Hepatocyte (in vitro differentiated cells): ENCODE measurements at regions not wholly inside any gene's neighbourhood (a gene's known extent, or its start where the extent isn't known, plus 50 kb on each side); places are given as distances from the start of the nearest gene placed in this dataset.
A peak's percentile ranks its signal among the peaks of the same experiment; 100 is the strongest.

Experiments used
- DNase-seq: peaks from one replicate; pipeline ENCODE4 v3.0.0-alpha.2; 2016; ENCODE audit warnings: low spot score
- H2AFZ ChIP-seq: fragments of 200-600 bp; sonication (generic); 2 replicates; pipeline ENCODE4 v1.6.0; 2016; ENCODE audit warnings: antibody characterized with exemption, mild to moderate bottlenecking
- H3K27ac ChIP-seq: fragments of 200-600 bp; sonication (generic); 2 replicates; pipeline ENCODE4 v1.5.1; 2016; ENCODE audit warnings: mild to moderate bottlenecking
- H3K27me3 ChIP-seq: fragments of 200-600 bp; sonication (generic); 2 replicates; pipeline ENCODE4 v1.6.1; 2016
- H3K36me3 ChIP-seq: fragments of 200-600 bp; sonication (generic); replicated peaks from 2 replicates; pipeline ENCODE4 v1.5.1; 2016; ENCODE audit warnings: low read depth; ENCODE audit not compliant: insufficient read depth
- H3K4me1 ChIP-seq: fragments of 200-600 bp; sonication (generic); 2 replicates; pipeline ENCODE4 v1.5.1; 2016; ENCODE audit warnings: mild to moderate bottlenecking, moderate library complexity; ENCODE audit not compliant: insufficient read depth
- H3K4me2 ChIP-seq: fragments of 200-600 bp; sonication (generic); 2 replicates; pipeline ENCODE4 v1.6.0; 2016
- H3K4me3 ChIP-seq: fragments of 200-600 bp; sonication (generic); 2 replicates; pipeline ENCODE4 v1.5.1; 2016; ENCODE audit warnings: mild to moderate bottlenecking
- H3K79me2 ChIP-seq: fragments of 200-600 bp; sonication (generic); 2 replicates; pipeline ENCODE4 v1.6.0; 2017; ENCODE audit warnings: mild to moderate bottlenecking
- H3K9me2 ChIP-seq: fragments of 200-600 bp; sonication (generic); replicated peaks from 2 replicates; pipeline ENCODE4 v1.6.0; 2017; ENCODE audit warnings: mild to moderate bottlenecking; ENCODE audit not compliant: insufficient read depth
- H3K9me3 ChIP-seq: fragments of 200-600 bp; sonication (generic); 2 replicates; pipeline ENCODE4 v1.5.1; 2016; ENCODE audit warnings: low read depth, mild to moderate bottlenecking
- H4K20me1 ChIP-seq: fragments of 200-600 bp; sonication (generic); 2 replicates; pipeline ENCODE4 v1.6.0; 2016; ENCODE audit warnings: mild to moderate bottlenecking; ENCODE audit not compliant: insufficient read depth, poor library complexity, severe bottlenecking
- EZH2 ChIP-seq: fragments of 200-600 bp; sonication (generic); IDR thresholded peaks from 2 replicates; pipeline ENCODE4 v1.6.1; 2016; ENCODE audit warnings: antibody characterized with exemption, mild to moderate bottlenecking, borderline replicate concordance
- EZH2phosphoT487 ChIP-seq: fragments of 200-600 bp; sonication (generic); IDR thresholded peaks from one replicate; pipeline ENCODE4 v1.6.1; 2018; ENCODE audit warnings: antibody characterized with exemption, mild to moderate bottlenecking, low read depth, moderate library complexity; ENCODE audit not compliant: unreplicated experiment, severe bottlenecking
- WGBS: methylation state at CpG from one replicate; pipeline ENCODE4 v1.1.6; 2016; ENCODE audit warnings: low lambda C conversion rate; ENCODE audit errors: missing lambda C conversion rate; 5-methylcytosine and 5-hydroxymethylcytosine counted together
- TF ChIP-seq, protein P1 (sequence below): fragments of 200-600 bp; sonication (generic); IDR thresholded peaks from 2 replicates; pipeline ENCODE4 v1.5.1; 2016; ENCODE audit warnings: antibody characterized with exemption, mild to moderate bottlenecking; ENCODE audit not compliant: poor library complexity

DNA sequence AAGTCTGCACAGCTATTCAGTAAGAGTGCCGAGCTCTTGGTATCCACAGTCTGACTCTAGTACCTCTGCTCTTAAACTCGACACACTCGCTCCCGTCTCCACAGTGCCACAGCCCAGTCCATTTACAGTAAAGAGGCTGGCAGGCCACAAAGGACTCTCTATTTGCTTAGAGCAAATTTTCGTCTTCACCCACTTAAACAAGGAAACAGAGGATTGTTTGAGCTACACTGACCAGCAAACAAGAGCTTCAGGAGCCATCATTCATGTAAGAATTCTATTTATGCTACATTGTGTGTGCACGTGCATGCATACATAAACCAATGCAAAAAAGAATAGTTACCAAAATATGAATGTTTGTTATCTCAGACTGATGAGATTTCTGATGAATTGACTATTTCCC is 290.2 kb downstream of the USP46 start:
- no peak overlapping the region for H3K4me3 ChIP-seq
- no peak for DNase-seq
- no peaks in the 10 kb centered on the region for H3K9me2 ChIP-seq
- TF ChIP-seq, protein P1, sequence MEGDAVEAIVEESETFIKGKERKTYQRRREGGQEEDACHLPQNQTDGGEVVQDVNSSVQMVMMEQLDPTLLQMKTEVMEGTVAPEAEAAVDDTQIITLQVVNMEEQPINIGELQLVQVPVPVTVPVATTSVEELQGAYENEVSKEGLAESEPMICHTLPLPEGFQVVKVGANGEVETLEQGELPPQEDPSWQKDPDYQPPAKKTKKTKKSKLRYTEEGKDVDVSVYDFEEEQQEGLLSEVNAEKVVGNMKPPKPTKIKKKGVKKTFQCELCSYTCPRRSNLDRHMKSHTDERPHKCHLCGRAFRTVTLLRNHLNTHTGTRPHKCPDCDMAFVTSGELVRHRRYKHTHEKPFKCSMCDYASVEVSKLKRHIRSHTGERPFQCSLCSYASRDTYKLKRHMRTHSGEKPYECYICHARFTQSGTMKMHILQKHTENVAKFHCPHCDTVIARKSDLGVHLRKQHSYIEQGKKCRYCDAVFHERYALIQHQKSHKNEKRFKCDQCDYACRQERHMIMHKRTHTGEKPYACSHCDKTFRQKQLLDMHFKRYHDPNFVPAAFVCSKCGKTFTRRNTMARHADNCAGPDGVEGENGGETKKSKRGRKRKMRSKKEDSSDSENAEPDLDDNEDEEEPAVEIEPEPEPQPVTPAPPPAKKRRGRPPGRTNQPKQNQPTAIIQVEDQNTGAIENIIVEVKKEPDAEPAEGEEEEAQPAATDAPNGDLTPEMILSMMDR = no peak
- TF ChIP-seq EZH2phosphoT487 = no peak
- TF ChIP-seq EZH2 = no peak
- 64% methylated on average over 6 of the region's 6 CpGs for WGBS
- no peaks in the 10 kb centered on the region for H3K27me3 ChIP-seq
- no peak overlapping the region for H2AFZ ChIP-seq
- H3K36me3 ChIP-seq = no peaks in the 10 kb centered on the region
- peaks cover 6% of the 10 kb centered on the region for H3K4me1 ChIP-seq
- no peaks in the 10 kb centered on the region for H3K79me2 ChIP-seq
- H3K9me3 ChIP-seq = no peaks in the 10 kb centered on the region
- H3K4me2 ChIP-seq = no peak overlapping the region
- H4K20me1 ChIP-seq = no peaks in the 10 kb centered on the region
- no peak overlapping the region for H3K27ac ChIP-seq

DNA sequence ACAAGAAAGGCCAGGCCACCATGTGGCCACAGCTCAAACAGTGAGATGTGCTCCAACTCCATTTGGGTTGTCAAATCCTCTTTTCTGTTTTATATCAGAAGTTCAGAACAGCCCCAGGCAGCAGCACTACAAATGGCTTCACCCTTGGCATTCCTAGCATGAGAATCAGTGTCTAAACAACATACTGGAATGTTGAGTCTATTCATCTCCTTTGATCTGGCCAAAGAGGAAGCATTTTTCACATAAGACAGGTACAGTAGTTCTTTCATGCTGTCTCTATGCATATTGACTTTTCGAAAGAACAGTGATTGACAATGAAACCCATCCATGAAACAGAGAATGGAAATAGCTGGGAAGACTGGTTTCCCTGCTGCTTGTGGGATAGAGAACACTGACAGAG is 289.5 kb downstream of the USP46 start:
- Histone ChIP-seq H3K4me1 (peaks cover 6% of the 10 kb centered on the region), H3K27me3 (no peaks in the 10 kb centered on the region), H3K4me3 (no peak overlapping the region), H3K79me2 (no peaks in the 10 kb centered on the region), H3K9me2 (no peaks in the 10 kb centered on the region), H4K20me1 (no peaks in the 10 kb centered on the region), H2AFZ (no peak overlapping the region), H3K27ac (no peak overlapping the region), H3K9me3 (no peaks in the 10 kb centered on the region), H3K36me3 (no peaks in the 10 kb centered on the region), H3K4me2 (no peak overlapping the region)
- TF ChIP-seq EZH2phosphoT487 (no peak), EZH2 (no peak)
- TF ChIP-seq, protein P1 = no peak
- WGBS = 73% methylated on average over 1 of the region's 1 CpG
- no peak for DNase-seq

DNA sequence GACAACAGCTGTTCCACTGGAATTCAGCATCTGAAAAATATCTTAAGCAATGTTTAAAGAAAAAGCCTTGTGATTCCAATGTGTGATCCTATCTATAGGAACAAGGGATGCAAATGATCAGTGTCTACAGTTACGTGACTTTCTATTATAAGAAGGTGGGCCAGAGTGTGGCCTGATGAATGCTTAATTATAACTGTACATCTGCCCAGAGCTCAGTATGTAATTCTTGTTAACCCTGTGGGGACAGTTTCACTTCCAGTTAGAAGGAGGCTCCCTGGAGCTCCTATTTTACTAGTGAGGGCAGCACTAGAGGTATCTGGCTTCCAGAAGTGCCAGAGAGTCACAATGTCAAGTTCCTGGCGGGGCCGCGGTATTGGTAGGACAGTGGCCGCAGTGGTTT is 288.5 kb downstream of the USP46 start:
- no peak overlapping the region for H2AFZ ChIP-seq
- no peak for TF ChIP-seq EZH2
- no peaks in the 10 kb centered on the region for H3K9me2 ChIP-seq
- no peak for DNase-seq
- H3K36me3 ChIP-seq = no peaks in the 10 kb centered on the region
- no peak overlapping the region for H3K27ac ChIP-seq
- H3K4me2 ChIP-seq = no peak overlapping the region
- H3K27me3 ChIP-seq = no peaks in the 10 kb centered on the region
- H4K20me1 ChIP-seq = no peaks in the 10 kb centered on the region
- no peak overlapping the region for H3K4me3 ChIP-seq
- H3K9me3 ChIP-seq = no peaks in the 10 kb centered on the region
- H3K79me2 ChIP-seq = no peaks in the 10 kb centered on the region
- 97% methylated on average over 5 of the region's 5 CpGs for WGBS
- peaks cover 6% of the 10 kb centered on the region for H3K4me1 ChIP-seq

DNA sequence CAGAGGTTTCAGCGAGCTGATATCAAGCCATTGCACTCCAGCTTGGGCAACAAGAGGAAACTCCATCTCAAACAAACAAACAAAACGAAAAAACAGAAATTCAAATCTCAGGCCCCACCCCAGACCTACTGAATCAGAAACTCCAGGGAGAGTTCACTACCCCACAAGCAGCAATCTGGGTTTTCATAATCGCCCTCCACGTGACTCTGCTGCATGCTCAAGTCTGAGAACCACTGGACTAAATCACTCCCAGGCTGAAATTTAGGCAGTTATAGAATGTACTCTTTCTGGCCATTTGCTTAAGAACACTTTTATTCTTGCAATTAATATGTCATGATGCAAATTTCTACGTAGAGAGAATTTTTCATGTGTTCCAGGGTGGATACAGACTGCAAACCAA is 287.3 kb downstream of the USP46 start:
- Histone ChIP-seq H4K20me1 (no peaks in the 10 kb centered on the region), H3K36me3 (no peaks in the 10 kb centered on the region), H3K4me2 (no peak overlapping the region), H3K9me2 (no peaks in the 10 kb centered on the region), H3K27ac (peak overlapping the region; percentile 7), H3K4me3 (no peak overlapping the region), H2AFZ (no peak overlapping the region), H3K79me2 (no peaks in the 10 kb centered on the region), H3K9me3 (no peaks in the 10 kb centered on the region), H3K27me3 (no peaks in the 10 kb centered on the region), H3K4me1 (peaks cover 6% of the 10 kb centered on the region)
- DNase-seq = no peak
- TF ChIP-seq EZH2phosphoT487 (no peak), EZH2 (no peak)
- TF ChIP-seq, protein P1 = no peak
- WGBS = 72% methylated on average over 5 of the region's 5 CpGs
